ENCODE measurements at regions not wholly inside any gene's neighbourhood (a gene's known extent, or its start where the extent isn't known, plus 50 kb on each side); places are given as distances from the start of the nearest gene placed in this dataset.

DNA sequence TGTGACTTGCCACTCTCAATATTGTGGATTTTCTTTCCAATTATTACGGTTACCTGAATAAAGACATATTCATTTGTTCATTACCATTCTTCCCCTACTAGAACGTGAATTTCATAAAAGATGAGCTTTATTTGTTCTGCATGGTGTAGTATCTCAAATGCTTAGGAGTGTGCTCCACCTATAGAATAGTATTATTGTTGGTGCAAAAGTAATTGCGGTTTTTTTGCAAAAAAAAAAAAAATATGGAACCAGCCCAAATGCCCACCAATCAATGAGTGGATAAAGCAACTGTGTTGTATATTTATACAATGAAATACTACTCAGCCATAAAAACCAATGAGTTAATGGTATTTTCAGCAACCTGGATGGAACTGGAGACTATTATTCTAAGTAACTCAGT lies 525.5 kb upstream of the PRKX start:
- TF ChIP-seq EZH2phosphoT487 (IDR thresholded peaks at IDR 0.05; ENCODE audit: low read depth), result no peak
- TF ChIP-seq, protein P1, sequence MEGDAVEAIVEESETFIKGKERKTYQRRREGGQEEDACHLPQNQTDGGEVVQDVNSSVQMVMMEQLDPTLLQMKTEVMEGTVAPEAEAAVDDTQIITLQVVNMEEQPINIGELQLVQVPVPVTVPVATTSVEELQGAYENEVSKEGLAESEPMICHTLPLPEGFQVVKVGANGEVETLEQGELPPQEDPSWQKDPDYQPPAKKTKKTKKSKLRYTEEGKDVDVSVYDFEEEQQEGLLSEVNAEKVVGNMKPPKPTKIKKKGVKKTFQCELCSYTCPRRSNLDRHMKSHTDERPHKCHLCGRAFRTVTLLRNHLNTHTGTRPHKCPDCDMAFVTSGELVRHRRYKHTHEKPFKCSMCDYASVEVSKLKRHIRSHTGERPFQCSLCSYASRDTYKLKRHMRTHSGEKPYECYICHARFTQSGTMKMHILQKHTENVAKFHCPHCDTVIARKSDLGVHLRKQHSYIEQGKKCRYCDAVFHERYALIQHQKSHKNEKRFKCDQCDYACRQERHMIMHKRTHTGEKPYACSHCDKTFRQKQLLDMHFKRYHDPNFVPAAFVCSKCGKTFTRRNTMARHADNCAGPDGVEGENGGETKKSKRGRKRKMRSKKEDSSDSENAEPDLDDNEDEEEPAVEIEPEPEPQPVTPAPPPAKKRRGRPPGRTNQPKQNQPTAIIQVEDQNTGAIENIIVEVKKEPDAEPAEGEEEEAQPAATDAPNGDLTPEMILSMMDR (IDR thresholded peaks at IDR 0.05; ENCODE audit: low read depth, low read length), result no peak

Data from OCI-LY3 (cell line).